ENCODE measurements at regions not wholly inside any gene's neighbourhood (a gene's known extent, or its start where the extent isn't known, plus 50 kb on each side); places are given as distances from the start of the nearest gene placed in this dataset.

DNA sequence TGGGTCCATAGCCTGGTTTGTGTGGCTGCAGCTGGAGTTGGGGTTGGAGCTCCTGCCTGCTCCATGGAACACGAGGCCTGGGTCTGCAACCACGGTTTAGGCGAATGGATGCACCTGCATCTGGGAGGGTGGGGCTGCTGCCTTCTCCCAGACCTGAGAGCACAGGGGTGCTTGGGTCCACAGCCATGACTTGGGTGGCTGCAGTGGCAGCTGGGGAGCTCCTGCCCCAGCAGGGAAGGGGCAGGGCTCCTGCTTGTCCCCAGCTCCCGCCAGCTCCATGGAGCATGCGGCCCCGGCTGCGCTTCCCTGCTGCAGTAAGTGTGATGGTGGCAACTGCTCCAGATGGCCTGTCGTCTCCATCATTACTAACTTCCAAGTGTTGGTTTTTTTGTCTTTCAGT is 571.1 kb upstream of the LRRN3 start:
- ATAC-seq: no peak
- TF ChIP-seq PPARA (CRISPR knock-in tag; IDR thresholded peaks at IDR 0.05; ENCODE audit: borderline replicate concordance) (no peak), GLIS3 (CRISPR knock-in tag; IDR thresholded peaks at IDR 0.05) (no peak), ZFP30 (CRISPR knock-in tag; IDR thresholded peaks at IDR 0.05) (no peak), BACH2 (CRISPR knock-in tag; IDR thresholded peaks at IDR 0.05; ENCODE audit: borderline replicate concordance) (no peak), ZFP3 (CRISPR knock-in tag; IDR thresholded peaks at IDR 0.05) (no peak), OSR1 (CRISPR knock-in tag; IDR thresholded peaks at IDR 0.05) (no peak), TOX (CRISPR knock-in tag; IDR thresholded peaks at IDR 0.05; ENCODE audit: borderline replicate concordance) (no peak), TCF4 (CRISPR knock-in tag; IDR thresholded peaks at IDR 0.05; ENCODE audit: borderline replicate concordance) (no peak), ZNF70 (CRISPR knock-in tag; IDR thresholded peaks at IDR 0.05) (no peak), ARNTL (CRISPR knock-in tag; IDR thresholded peaks at IDR 0.05; ENCODE audit: borderline replicate concordance, low read depth) (no peak), ZNF8 (CRISPR knock-in tag; IDR thresholded peaks at IDR 0.05) (no peak), SNAI2 (CRISPR knock-in tag; IDR thresholded peaks at IDR 0.05) (no peak), CSDC2 (CRISPR knock-in tag; IDR thresholded peaks at IDR 0.05) (no peak), ZC3H10 (CRISPR knock-in tag; IDR thresholded peaks at IDR 0.05) (no peak)
- TF ChIP-seq, protein P1, sequence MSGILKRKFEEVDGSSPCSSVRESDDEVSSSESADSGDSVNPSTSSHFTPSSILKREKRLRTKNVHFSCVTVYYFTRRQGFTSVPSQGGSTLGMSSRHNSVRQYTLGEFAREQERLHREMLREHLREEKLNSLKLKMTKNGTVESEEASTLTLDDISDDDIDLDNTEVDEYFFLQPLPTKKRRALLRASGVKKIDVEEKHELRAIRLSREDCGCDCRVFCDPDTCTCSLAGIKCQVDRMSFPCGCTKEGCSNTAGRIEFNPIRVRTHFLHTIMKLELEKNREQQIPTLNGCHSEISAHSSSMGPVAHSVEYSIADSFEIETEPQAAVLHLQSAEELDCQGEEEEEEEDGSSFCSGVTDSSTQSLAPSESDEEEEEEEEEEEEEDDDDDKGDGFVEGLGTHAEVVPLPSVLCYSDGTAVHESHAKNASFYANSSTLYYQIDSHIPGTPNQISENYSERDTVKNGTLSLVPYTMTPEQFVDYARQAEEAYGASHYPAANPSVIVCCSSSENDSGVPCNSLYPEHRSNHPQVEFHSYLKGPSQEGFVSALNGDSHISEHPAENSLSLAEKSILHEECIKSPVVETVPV (CRISPR knock-in tag; IDR thresholded peaks at IDR 0.05): no peak
- TF ChIP-seq, protein P2, sequence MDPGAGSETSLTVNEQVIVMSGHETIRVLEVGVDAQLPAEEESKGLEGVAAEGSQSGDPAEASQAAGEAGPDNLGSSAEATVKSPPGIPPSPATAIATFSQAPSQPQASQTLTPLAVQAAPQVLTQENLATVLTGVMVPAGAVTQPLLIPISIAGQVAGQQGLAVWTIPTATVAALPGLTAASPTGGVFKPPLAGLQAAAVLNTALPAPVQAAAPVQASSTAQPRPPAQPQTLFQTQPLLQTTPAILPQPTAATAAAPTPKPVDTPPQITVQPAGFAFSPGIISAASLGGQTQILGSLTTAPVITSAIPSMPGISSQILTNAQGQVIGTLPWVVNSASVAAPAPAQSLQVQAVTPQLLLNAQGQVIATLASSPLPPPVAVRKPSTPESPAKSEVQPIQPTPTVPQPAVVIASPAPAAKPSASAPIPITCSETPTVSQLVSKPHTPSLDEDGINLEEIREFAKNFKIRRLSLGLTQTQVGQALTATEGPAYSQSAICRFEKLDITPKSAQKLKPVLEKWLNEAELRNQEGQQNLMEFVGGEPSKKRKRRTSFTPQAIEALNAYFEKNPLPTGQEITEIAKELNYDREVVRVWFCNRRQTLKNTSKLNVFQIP (CRISPR knock-in tag; IDR thresholded peaks at IDR 0.05; ENCODE audit: borderline replicate concordance, low read depth): no peak
- TF ChIP-seq, protein P3, sequence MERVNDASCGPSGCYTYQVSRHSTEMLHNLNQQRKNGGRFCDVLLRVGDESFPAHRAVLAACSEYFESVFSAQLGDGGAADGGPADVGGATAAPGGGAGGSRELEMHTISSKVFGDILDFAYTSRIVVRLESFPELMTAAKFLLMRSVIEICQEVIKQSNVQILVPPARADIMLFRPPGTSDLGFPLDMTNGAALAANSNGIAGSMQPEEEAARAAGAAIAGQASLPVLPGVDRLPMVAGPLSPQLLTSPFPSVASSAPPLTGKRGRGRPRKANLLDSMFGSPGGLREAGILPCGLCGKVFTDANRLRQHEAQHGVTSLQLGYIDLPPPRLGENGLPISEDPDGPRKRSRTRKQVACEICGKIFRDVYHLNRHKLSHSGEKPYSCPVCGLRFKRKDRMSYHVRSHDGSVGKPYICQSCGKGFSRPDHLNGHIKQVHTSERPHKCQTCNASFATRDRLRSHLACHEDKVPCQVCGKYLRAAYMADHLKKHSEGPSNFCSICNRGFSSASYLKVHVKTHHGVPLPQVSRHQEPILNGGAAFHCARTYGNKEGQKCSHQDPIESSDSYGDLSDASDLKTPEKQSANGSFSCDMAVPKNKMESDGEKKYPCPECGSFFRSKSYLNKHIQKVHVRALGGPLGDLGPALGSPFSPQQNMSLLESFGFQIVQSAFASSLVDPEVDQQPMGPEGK (CRISPR knock-in tag; IDR thresholded peaks at IDR 0.05; ENCODE audit: borderline replicate concordance): no peak

DNA sequence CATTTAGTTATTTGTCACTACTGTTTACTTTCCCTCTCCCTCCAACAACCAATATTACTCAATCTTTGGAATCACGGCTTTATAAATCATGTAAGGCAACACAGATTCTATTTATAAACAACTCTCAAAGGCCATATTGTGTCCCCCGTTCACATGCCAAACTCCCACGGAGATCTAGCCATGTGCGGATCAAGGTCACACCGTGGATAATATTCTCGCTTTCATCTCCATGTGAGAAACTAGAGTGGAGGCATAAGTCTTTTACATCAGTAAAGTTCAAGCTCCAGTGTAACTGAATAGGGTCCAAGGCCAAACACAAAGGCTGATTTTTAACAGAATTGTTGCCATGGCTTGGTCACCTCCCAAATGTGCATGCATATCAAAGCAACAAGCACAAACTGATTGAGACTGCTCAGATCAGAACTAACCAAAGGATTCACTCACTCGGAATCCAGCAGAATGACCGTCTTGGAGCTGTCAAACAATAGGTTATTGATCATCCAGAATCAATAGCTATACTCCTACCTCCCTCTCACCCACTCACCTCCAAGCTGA is 569.5 kb upstream of the LRRN3 start:
- TF ChIP-seq, protein P2 (CRISPR knock-in tag; IDR thresholded peaks at IDR 0.05; ENCODE audit: borderline replicate concordance, low read depth): no peak
- TF ChIP-seq ZFP3 (CRISPR knock-in tag; IDR thresholded peaks at IDR 0.05) (no peak), RARB (CRISPR knock-in tag; IDR thresholded peaks at IDR 0.05) (no peak), GLIS3 (CRISPR knock-in tag; IDR thresholded peaks at IDR 0.05) (no peak), ZC3H10 (CRISPR knock-in tag; IDR thresholded peaks at IDR 0.05) (no peak), ZNF565 (CRISPR knock-in tag; conservative IDR thresholded peaks at IDR 0.05; ENCODE audit: low read depth) (no peak), TCF4 (CRISPR knock-in tag; IDR thresholded peaks at IDR 0.05; ENCODE audit: borderline replicate concordance) (no peak), TOX (CRISPR knock-in tag; IDR thresholded peaks at IDR 0.05; ENCODE audit: borderline replicate concordance) (no peak), CSDC2 (CRISPR knock-in tag; IDR thresholded peaks at IDR 0.05) (no peak), ISL1 (CRISPR knock-in tag; IDR thresholded peaks at IDR 0.05) (no peak), SNAI2 (CRISPR knock-in tag; IDR thresholded peaks at IDR 0.05) (no peak), ZFP30 (CRISPR knock-in tag; IDR thresholded peaks at IDR 0.05) (no peak), ARNTL (CRISPR knock-in tag; IDR thresholded peaks at IDR 0.05; ENCODE audit: borderline replicate concordance, low read depth) (no peak), ZNF8 (CRISPR knock-in tag; IDR thresholded peaks at IDR 0.05) (no peak), ZNF70 (CRISPR knock-in tag; IDR thresholded peaks at IDR 0.05) (no peak), PPARA (CRISPR knock-in tag; IDR thresholded peaks at IDR 0.05; ENCODE audit: borderline replicate concordance) (no peak)
- TF ChIP-seq, protein P3 (CRISPR knock-in tag; IDR thresholded peaks at IDR 0.05; ENCODE audit: borderline replicate concordance): no peak
- TF ChIP-seq, protein P4, sequence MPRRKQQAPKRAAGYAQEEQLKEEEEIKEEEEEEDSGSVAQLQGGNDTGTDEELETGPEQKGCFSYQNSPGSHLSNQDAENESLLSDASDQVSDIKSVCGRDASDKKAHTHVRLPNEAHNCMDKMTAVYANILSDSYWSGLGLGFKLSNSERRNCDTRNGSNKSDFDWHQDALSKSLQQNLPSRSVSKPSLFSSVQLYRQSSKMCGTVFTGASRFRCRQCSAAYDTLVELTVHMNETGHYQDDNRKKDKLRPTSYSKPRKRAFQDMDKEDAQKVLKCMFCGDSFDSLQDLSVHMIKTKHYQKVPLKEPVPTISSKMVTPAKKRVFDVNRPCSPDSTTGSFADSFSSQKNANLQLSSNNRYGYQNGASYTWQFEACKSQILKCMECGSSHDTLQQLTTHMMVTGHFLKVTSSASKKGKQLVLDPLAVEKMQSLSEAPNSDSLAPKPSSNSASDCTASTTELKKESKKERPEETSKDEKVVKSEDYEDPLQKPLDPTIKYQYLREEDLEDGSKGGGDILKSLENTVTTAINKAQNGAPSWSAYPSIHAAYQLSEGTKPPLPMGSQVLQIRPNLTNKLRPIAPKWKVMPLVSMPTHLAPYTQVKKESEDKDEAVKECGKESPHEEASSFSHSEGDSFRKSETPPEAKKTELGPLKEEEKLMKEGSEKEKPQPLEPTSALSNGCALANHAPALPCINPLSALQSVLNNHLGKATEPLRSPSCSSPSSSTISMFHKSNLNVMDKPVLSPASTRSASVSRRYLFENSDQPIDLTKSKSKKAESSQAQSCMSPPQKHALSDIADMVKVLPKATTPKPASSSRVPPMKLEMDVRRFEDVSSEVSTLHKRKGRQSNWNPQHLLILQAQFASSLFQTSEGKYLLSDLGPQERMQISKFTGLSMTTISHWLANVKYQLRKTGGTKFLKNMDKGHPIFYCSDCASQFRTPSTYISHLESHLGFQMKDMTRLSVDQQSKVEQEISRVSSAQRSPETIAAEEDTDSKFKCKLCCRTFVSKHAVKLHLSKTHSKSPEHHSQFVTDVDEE (CRISPR knock-in tag; IDR thresholded peaks at IDR 0.05): no peak
- ATAC-seq: no peak

Measured in SK-N-SH treated with all-trans-retinoic acid at 6 μM for 48 hours (cell line).